Ramos (cell line): ENCODE measurements at regions not wholly inside any gene's neighbourhood (a gene's known extent, or its start where the extent isn't known, plus 50 kb on each side); places are given as distances from the start of the nearest gene placed in this dataset.

ENCODE experiments used
- in situ Hi-C: fragments of 300-500 bp; cut with MboI; formaldehyde crosslinking; loops from one replicate; pipeline ENCODE4 v1.14.3; 2022; ENCODE audit warnings: low sequenced_read_pairs; ENCODE audit not compliant: unreplicated experiment

DNA sequence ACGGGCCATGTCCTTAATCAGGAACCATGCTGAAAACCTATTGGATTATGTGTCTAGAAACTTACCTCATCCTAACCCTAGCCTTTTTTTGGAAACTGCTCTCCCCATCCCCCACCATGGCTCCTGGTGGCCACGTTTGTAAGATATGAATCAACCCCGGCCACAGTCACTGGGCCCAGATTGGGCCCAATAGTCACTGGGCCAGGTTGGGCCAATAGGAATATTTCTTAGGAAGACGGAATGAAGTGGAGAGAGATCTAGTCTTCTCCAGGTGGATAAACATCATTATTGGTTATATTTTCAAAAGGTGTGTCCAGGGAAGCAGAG lies 468.7 kb downstream of the ARHGEF28 start:
- in situ Hi-C loops: no loop called here

DNA sequence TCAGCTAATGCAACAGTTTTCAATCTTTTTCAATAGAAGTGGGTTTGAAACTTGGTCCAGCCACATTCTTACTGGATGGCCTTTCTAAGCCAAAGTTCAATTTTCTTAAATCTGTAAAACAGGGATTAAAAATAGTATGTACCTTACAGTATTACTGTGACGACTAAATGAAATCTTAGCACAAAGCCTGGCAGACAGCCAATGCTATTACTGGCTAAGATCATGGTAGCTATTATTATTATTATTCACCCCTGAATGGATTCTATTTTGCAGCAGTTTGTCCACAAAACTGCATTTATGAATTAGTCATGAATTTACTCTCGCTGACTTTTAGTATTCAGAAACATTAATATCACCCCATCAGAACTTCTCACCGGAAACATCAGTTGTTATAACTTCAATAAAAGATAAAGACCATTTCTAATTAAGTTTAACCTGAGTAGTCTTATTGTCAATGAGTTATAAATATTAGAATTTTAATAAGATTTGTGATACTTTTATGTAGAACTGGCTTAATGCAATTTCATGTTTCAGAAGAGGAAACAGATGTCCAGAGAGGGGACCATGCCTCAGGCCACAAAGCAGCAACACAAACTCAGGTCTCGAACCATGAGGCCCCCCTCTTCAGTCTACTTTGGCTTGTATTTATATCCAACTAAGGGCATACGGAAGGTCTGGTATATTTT lies 468.2 kb downstream of the ARHGEF28 start:
- in situ Hi-C loops: no loop called here

DNA sequence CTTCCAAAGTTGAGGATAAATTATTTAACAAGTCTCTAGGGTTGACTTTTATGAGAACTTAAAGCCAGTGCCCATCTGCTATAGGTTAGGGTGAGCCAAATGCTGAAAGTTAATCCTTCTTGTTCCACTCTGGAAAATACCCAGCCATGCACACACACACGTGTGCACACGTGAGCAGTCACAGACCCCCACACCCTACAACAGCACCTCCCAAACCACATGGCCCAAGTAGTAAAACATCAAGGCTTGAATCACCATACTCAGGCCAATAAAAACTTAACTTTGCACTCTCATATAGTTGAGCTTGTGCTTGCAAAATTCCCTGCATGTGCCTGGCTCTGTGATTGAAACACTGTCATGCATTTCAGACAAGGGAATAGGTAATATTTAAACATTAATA lies 467.6 kb downstream of the ARHGEF28 start:
- in situ Hi-C loops: no loop called here

DNA sequence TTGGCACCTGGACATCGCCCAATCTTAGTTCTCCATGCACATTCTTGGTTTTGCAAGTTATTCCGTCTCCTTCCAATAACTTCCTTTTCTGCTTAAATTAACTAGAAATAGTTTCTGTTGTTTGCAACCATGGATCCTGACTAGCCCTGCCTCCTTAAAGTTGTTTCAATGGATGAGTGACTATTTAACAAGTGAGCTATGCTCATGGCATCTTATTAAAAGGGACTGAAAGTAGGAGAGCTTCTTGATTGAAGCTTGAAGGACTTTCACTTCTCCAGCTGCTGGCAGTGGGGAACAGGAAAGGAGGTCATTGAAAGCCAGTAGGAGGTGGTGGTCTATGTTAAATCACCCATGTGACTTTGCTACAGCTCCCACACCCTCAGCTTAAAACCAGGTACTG lies 466.8 kb downstream of the ARHGEF28 start:
- in situ Hi-C loops: no loop called here

DNA sequence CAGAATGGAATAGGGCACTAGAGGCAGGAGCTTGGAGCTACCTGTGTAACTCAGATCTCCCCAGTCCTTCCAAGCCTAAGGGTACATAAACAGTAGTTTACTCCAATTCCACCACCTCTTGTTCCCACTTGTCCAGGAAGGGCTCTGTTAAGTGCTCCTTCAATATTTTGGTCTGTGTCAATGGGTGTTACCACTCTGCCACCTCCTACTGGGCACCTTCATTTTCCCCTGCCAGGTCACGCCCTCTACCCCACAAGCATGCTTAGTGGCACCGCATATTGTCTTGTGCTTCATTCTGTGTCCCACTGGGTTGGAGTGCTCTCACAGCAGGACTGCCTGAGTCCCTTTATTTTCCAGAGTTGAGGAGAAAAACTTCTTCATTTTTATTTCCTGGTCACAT lies 459.8 kb downstream of the ARHGEF28 start:
- in situ Hi-C loops: no loop called here

DNA sequence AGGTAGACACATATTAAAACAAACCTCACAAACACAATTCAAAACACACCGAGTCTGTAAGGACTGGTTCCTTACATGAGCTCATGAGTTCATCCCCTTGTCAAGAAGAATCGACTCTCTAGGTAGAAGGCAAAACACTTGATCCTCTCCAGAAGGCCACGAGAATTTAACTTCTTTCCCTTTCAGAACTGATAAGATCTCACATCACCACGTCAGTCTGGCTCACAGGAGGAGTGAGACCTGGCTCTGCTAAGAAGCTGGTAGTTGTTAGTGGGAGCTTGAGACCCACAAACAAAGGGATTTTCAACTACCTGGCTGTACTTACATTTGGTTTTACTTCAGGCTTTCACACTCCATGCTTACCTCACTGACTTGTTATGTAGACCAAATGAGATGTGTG lies 459.2 kb downstream of the ARHGEF28 start:
- in situ Hi-C loops: no loop called here

DNA sequence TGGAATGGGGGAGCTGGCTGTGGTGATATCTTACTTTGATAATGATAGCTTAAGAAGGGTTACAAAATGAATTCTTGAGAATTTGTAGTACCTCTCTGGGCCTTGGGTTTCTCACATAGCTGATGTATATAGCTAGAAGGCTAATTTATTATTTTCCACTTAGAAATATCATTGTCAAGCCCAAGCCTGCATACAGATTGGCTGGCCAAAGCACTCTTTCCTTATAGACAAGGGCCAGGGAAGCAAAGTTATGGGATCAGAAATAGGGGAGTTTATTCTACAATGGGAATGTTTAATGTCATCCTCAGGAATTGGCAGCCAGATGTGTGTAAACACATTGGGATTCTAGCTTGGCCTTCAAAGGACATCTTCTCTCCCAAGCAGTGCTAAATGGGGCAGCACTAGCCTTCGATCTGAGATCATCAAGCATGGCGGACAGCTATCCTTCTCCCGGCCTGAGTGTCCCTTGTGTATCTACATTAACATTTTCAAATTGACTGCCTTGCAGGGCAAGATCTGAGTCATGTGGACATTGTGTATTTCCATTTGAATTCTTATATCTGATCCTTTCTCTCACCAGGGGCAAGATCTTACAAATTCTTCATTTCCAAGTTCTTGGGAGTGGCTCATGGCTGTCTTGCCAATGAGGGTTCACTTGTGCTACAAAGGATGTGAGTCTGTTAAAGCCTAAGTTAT lies 457.2 kb downstream of the ARHGEF28 start:
- in situ Hi-C loops: no loop called here

DNA sequence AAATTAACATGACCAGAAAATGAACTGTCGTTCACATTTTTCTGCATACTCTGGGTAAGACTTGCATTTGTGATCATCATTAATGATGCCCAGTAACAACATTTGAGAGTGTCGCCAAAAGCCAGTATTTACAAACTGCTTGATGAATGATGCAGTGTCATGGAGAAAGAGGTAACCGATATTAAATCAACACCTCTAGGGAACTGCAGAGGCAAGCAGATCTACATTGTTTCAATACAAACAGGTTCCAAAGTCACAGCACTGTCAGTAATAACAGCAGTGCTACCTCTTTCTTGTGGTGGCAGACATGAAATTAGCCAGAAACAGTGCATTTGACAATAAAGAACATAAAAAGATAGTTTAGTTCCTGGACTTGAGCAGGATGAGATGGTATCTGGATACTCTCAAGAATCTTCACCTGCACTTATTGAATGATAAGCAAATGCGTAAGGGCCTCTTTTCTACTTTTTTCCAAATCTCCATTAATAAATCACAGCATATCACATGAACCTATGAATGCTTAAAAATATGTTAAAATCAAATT lies 456.6 kb downstream of the ARHGEF28 start:
- in situ Hi-C loops: no loop called here

DNA sequence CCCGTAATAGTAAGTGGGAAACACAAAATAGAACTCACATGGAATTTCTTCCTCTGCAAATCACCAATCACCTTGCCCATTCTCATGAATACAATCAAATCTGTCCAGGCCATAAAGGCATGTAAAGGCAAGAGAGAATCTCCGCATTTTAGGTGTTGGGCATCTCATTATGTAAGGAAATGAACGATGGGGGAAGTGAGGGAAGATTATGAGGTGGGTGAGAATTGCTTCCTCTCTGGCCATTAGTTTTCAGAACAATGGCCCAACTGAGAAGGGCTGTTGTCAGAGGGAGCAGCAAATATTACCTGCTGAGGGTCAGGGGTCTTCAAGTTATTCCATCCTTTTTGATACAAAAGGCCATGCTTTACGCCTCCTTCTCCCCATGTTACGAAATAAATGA lies 455.1 kb downstream of the ARHGEF28 start:
- in situ Hi-C loops: no loop called here

DNA sequence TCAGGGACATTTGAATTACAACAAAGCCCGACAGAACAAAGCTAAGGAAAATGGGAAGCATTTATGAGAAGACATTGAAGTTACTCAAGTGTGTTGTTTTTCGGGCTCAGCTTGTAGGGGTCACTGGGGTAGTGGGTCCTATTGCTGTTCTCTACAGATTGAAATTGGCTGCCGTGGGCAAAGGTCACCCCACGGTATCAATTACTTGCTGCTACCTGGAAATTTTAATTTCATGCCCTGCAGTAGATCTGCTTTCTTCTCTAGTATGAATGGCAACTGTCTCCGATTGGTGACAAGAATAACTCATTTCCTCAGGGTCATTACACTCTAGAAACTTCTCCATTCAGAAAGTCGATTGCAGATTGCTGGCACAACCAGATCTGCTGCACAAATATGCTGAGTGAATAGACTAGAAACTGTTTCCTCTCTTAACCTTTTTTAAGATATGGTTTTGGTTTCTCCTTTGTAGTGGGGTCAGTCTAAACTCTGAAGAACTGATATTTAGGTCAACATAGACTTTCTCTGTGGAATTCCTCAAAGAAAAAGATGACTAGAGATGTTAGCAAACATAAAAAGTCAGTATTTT lies 454.1 kb downstream of the ARHGEF28 start:
- in situ Hi-C loops: no loop called here

DNA sequence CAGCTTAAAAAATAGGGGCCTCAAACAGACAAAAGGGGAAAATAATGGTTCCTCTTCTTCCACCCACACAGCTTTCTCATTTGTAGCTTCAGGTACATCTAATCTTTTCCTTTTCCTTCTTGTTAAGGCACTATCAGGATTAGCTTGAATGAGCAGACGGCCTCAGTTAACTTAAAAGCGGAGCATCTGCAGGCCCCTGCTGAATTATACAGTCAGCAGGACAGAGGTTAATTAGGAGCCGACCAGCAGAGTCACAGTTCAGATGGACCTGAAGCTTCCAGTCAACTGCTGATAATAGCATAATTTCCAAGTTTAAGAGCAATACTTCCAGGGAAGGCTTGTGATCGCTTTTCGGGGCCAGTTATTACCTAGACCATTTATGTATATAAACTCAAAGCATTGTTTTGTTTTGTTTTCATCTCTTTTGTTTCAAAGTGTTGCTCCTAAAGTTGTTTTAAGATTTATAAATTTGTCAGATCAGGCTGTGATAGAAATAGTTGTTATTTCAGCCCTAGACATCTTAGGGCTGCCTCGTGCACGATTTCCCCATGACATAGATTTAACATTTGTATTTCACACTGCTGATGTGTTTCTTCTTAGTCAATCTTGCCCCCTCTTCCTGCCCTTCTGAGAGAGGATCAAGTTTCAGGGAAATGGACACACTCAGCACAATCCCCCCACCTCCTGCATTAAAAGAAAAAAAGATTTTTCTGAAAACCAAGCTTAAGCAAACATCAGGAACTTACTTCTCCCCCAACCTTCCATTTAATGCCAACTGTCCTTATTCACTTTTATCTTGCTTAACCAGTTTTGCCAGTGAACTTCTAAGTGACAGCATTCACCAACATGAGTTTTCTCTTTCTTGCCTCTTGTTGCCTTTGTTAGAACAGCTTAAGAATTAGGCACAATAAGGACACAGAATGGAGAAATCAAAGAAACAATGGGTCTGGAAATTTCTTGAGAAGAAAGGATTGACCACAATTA lies 449.8 kb downstream of the ARHGEF28 start:
- in situ Hi-C loops: no loop called here

DNA sequence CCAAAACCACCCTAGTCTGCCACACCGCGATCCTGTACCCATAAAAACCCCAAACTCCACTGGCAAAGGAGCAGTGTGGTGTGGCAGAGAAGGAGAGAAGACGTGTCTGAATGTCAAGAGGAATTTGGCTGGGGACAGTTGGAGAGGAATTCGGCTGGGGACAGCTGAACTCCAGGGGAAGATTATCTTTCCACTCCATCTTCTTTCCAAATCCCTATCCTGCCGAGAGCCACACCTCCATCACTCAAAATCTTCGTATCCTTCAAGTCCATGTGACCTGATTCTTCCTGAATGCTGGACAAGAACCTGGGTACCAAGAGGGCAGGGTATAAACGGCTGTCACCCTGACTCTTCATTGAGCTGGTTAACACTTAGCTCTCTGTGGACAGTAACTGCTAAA lies 448.1 kb downstream of the ARHGEF28 start:
- in situ Hi-C loops: no loop called here

DNA sequence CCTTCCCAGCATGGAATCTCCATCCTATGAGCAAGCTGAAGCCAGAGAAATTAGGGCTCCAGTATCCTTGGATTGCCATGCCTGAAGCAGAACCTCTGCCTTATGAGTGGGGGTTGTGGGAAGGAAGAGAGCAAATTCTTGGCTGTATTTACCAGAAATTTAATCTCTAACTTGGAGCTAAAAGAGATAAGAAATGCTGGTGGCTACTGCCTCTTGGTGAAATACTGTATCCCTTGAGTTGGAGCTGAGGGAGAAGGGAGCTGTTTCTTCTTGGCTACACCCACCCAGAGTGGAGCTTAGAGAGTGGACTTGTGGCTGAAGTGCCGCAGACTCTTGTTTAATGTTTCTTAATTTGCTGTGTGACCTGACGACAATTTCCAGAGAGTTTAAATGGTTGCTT lies 447.3 kb downstream of the ARHGEF28 start:
- in situ Hi-C loops: no loop called here

DNA sequence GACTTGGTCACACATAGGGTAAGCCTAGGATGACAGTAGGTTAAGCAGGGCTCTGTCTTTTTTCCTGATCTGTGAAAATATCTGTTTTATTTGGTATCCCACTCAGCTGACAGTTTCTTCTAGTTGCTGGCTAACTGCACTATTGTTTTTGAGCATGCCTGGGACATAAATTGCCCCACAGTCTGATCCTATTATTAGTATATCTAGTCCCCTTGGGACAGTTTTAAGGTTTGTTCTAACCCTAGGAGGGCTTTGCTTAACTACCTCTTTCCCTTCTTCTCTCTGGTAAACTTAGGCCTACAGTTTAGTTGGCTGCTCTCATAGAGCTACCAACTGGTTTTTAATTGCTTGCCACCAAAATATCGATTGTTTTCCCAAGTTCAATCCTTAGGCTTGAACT lies 446.6 kb downstream of the ARHGEF28 start:
- in situ Hi-C loops: no loop called here

DNA sequence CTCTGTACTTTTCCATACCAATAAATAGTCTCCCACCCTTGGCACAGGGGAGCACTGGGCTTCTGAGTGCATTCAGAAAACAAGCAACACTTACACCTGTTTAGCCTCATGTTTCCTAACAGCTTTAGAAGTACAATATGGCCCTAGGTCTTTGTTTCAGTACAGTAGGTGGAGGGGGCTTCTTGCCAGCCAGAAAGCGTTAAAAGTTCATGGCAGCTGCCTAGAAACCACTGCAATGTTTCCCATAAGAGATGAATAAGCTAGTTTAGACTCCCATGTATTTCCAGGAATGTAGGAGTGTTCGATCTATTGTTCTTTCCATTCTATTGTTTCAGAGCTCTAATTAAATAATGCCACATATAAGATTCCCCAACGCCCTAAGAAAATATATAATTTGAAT lies 444.8 kb downstream of the ARHGEF28 start:
- in situ Hi-C loops: no loop called here

DNA sequence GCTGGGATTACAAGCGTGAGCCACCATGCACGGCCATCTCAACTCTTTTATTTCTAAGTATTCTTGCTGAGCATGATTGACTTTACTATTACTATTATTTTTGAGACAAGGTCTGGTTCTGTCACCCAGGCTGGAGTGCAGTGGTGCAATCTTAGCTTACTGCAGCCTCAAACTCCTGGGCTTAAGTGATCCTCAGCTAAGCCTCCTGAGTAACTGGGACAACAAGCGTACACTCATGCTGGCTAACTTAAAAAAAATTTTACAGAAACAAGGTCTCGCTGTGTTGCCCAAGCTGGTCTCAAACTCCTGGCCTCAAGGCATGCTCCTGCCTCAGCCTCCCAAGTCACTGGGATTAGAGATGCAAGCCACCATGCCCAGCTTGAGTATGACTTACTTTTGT lies 443.7 kb downstream of the ARHGEF28 start:
- in situ Hi-C loops: no loop called here

DNA sequence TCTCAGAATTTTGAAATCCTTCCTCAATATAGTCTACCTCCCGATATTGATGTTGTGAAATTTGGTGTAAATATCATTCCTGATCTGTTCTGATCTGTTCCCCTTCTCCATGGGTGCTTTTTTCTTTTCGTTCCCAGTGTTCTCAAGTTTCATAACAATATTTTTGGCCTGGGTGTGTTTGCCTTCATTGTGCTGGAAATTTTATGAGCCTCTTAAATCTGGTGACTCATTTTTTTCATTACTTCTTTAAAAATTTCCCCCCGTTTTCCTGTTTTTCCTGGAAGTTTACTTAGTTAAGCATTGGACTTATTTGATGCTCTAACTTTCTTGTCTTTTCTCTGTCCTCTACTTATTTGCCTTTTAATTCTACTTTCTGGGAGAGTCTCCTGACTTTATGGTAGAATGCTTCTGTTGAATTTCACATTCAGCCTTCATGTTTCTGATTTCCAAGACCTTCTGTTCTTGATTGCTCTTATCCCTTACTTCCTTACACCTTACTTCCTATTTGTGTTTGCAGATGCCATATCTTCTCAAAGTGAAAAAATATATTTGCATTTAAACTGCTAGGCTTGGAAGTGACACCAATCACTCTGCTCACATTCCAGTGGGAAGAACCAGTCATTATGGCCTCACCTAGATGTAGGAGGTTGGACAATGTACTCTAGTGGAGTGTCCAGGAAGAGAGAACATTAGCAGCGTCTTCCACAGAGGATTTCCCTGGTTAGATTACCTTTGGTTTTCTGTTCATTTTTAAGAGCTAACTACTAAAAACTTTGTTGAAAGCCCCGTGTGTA lies 441.9 kb downstream of the ARHGEF28 start:
- in situ Hi-C loops: no loop called here

DNA sequence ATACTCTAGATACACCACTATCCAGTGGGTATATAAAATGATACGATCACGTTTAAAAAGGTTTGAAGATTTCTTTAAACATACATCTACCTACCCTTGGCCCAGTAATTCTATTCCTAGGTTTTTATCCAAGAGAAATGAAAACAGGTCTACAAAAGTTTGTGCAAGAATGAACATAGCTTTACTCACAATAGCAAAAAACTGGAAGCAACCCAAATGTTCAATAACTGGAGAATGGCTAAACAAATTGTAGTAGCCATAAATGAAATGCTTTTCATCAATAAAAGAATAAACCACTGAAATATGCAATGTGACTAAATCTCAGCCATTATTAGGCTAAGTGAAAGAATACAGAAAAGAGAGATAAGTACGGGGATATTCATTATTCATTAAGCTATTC lies 438.9 kb downstream of the ARHGEF28 start:
- in situ Hi-C loops: no loop called here

DNA sequence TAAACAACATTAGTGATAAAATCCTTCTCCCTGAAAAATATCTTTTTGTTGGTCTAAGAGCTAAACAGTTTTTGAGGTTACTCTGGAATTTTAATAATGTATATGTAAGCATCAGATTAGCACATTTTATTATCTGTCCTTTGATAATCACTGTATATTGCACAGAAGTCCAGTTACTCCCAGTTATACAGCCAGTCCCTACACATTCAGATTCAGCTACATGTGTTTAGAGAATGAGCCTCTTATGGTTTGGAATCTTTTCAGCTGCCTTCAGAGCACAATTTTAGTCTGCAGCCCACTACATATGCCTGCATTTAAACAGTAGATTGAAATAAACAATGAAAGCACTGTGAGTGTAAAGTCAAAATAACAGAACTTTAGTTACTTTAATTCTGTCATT lies 438.2 kb downstream of the ARHGEF28 start:
- in situ Hi-C loops: no loop called here

DNA sequence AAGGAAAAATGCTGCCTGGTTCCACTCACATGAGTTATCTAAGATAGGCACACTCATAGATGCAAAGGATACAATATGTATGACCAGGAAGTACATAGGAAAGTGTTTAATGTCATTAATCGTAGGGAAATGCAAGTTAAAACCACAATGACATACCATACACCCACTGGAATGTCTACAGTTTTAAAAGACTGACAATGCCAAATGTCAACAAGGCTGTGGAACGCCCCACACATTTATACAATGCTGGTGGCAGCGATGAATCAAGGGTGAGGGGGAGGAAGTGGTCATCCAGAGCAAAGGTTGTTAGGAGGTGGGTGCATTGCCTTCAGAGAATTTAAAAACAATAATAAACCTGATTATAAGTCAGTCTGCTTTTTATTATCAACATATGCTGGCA lies 437.8 kb downstream of the ARHGEF28 start:
- in situ Hi-C loops: no loop called here
